Left hindlimb (tissue), 1 donor: ENCODE measurements at regions not wholly inside any gene's neighbourhood (a gene's known extent, or its start where the extent isn't known, plus 50 kb on each side); places are given as distances from the start of the nearest gene placed in this dataset.
A peak's percentile ranks its signal among the peaks of the same experiment; 100 is the strongest.

Experiments used
- DNase-seq: peaks from one replicate; pipeline ENCODE4 v3.0.0-alpha.2; 2018

- DNase-seq: no peak
These were observed 52.8 kb upstream of the MEIS1 start for GRCh38 chr2:66382091-66382490.

- DNase-seq: no peak
These were observed 55.5 kb upstream of the MEIS1 start for GRCh38 chr2:66379473-66379872.

- DNase-seq: no peak
These were observed 57.1 kb upstream of the MEIS1 start for GRCh38 chr2:66377832-66378231.

GRCh38 chr2:66370824-66371223 lies 64.1 kb upstream of the MEIS1 start:
- no peak for DNase-seq

- DNase-seq: no peak
These were observed 68.3 kb upstream of the MEIS1 start for GRCh38 chr2:66366619-66367018.

GRCh38 chr2:66364495-66365333 lies 70.2 kb upstream of the MEIS1 start:
- peak; percentile 36 for DNase-seq

GRCh38 chr2:66362701-66363100 lies 72.2 kb upstream of the MEIS1 start:
- no peak for DNase-seq

GRCh38 chr2:66346231-66346664 lies 88.7 kb upstream of the MEIS1 start:
- DNase-seq: no peak

GRCh38 chr2:66344087-66344663 lies 90.8 kb upstream of the MEIS1 start:
- DNase-seq: no peak

GRCh38 chr2:66343259-66343658 lies 91.7 kb upstream of the MEIS1 start:
- no peak for DNase-seq

GRCh38 chr2:66340521-66340920 lies 94.4 kb upstream of the MEIS1 start:
- DNase-seq: no peak

- DNase-seq: no peak
These were observed 100.5 kb upstream of the MEIS1 start for GRCh38 chr2:66334237-66335029.

- DNase-seq: no peak
These were observed 103.7 kb upstream of the MEIS1 start for GRCh38 chr2:66331176-66331575.

- no peak for DNase-seq
These were observed 105.8 kb upstream of the MEIS1 start for GRCh38 chr2:66329081-66329605.

- DNase-seq: no peak
These were observed 107.7 kb upstream of the MEIS1 start for GRCh38 chr2:66327066-66327740.

GRCh38 chr2:66324909-66325528 lies 109.9 kb upstream of the MEIS1 start:
- DNase-seq: no peak

GRCh38 chr2:66324356-66324755 lies 110.6 kb upstream of the MEIS1 start:
- DNase-seq: no peak

GRCh38 chr2:66323406-66323805 lies 111.5 kb upstream of the MEIS1 start:
- DNase-seq: no peak

- DNase-seq: no peak
These were observed 112.2 kb upstream of the MEIS1 start for GRCh38 chr2:66322506-66323260.

GRCh38 chr2:66318009-66318561 lies 116.8 kb upstream of the MEIS1 start:
- no peak for DNase-seq

- no peak for DNase-seq
These were observed 117.5 kb upstream of the MEIS1 start for GRCh38 chr2:66317268-66317890.
